ENCODE measurements at regions not wholly inside any gene's neighbourhood (a gene's known extent, or its start where the extent isn't known, plus 50 kb on each side); places are given as distances from the start of the nearest gene placed in this dataset.
A peak's percentile ranks its signal among the peaks of the same experiment; 100 is the strongest.

GRCh38 chr4:159463235-159463634, 360.4 kb downstream of the RAPGEF2 start:
- no peaks in the 10 kb centered on the region for H3K79me2 ChIP-seq (ENCODE audit: control insufficient read depth, insufficient read depth, low read length, poor library complexity)
- H3K4me1 ChIP-seq (ENCODE audit: control insufficient read depth in 1 of 2, insufficient read depth in 2 of 2, low read length in 2 of 2): no peaks in the 10 kb centered on the region
- no peak overlapping the region for H3K23ac ChIP-seq (ENCODE audit: low read length)
- no peaks in the 10 kb centered on the region for H3K36me3 ChIP-seq (ENCODE audit: control insufficient read depth in 1 of 2, insufficient read depth in 2 of 2, low read length in 2 of 2)
- H3K79me1 ChIP-seq (ENCODE audit: low read length): no peaks in the 10 kb centered on the region
- H3K18ac ChIP-seq (ENCODE audit: low read length): no peak overlapping the region
- no peak overlapping the region for H2BK120ac ChIP-seq (ENCODE audit: insufficient read depth, low read length, poor library complexity)
- WGBS (ENCODE audit: extremely low coverage, insufficient coverage, insufficient read length): no CpG with 5 or more reads among the region's 2 CpGs
- no peak overlapping the region for H4K12ac ChIP-seq (ENCODE audit: low read depth, low read length)
- H4K8ac ChIP-seq (ENCODE audit: low read depth, low read length): no peak overlapping the region
- H2BK5ac ChIP-seq (ENCODE audit: low read depth, low read length, poor library complexity): no peak overlapping the region
- no peak for DNase-seq
- no peak overlapping the region for H3K4me2 ChIP-seq (ENCODE audit: low read length)
- H3K4ac ChIP-seq (ENCODE audit: low read depth, low read length): no peak overlapping the region
- no peak overlapping the region for H3K27ac ChIP-seq (ENCODE audit: low read depth, low read length)
- no peak overlapping the region for H3K14ac ChIP-seq (ENCODE audit: low read length)
- H4K91ac ChIP-seq (ENCODE audit: low read depth, low read length): no peak overlapping the region
- H2AK5ac ChIP-seq (ENCODE audit: low read length): no peak overlapping the region
- no peak overlapping the region for H2BK12ac ChIP-seq (ENCODE audit: low read length)
- H3K4me3 ChIP-seq (ENCODE audit: low read depth, low read length): no peak overlapping the region
- no peaks in the 10 kb centered on the region for H3K27me3 ChIP-seq (ENCODE audit: insufficient read depth, low read length)
- no peak overlapping the region for H2AFZ ChIP-seq (ENCODE audit: insufficient read depth, low read length, poor library complexity)
- H3K9ac ChIP-seq (ENCODE audit: low read length): no peak overlapping the region
- no peaks in the 10 kb centered on the region for H3K9me3 ChIP-seq (ENCODE audit: insufficient read depth, low read depth, low read length)

DNA sequence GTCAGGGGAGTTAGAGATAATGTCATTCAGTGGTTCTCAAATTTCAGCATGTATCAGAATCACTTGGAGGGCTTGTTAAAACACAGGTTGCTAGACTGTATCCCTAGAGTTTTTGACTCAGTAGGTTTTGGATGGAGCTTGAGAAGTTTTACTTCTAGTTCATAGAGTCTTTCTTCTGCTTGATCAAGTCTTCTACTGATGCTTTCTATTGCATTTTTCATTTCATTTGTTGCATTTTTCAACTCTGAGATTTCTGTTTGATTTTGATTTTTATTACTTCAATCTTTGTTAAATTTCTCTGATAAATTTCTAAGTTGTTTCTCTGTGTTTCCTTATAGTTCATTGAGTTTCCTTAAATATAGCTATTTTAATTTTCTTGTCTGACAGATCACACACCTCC, 361.4 kb downstream of the RAPGEF2 start:
- H3K27me3 ChIP-seq (ENCODE audit: insufficient read depth, low read length): no peaks in the 10 kb centered on the region

GRCh38 chr4:159476886-159477285, 374.0 kb downstream of the RAPGEF2 start:
- Histone ChIP-seq H3K18ac (ENCODE audit: low read length) (no peak overlapping the region), H2AFZ (ENCODE audit: insufficient read depth, low read length, poor library complexity) (no peak overlapping the region), H3K9ac (ENCODE audit: low read length) (no peak overlapping the region), H4K12ac (ENCODE audit: low read depth, low read length) (no peak overlapping the region), H2BK5ac (ENCODE audit: low read depth, low read length, poor library complexity) (no peak overlapping the region), H3K79me2 (ENCODE audit: control insufficient read depth, insufficient read depth, low read length, poor library complexity) (no peaks in the 10 kb centered on the region), H3K4me1 (ENCODE audit: control insufficient read depth in 1 of 2, insufficient read depth in 2 of 2, low read length in 2 of 2) (no peaks in the 10 kb centered on the region), H3K23ac (ENCODE audit: low read length) (no peak overlapping the region), H3K36me3 (ENCODE audit: control insufficient read depth in 1 of 2, insufficient read depth in 2 of 2, low read length in 2 of 2) (no peaks in the 10 kb centered on the region), H3K14ac (ENCODE audit: low read length) (no peak overlapping the region), H4K8ac (ENCODE audit: low read depth, low read length) (no peak overlapping the region), H4K91ac (ENCODE audit: low read depth, low read length) (no peak overlapping the region), H3K4ac (ENCODE audit: low read depth, low read length) (no peak overlapping the region), H3K79me1 (ENCODE audit: low read length) (no peaks in the 10 kb centered on the region), H3K4me3 (ENCODE audit: low read depth, low read length) (no peak overlapping the region), H3K9me3 (ENCODE audit: insufficient read depth, low read depth, low read length) (peaks cover 2% of the 10 kb centered on the region), H2BK120ac (ENCODE audit: insufficient read depth, low read length, poor library complexity) (no peak overlapping the region), H3K4me2 (ENCODE audit: low read length) (no peak overlapping the region), H3K27ac (ENCODE audit: low read depth, low read length) (no peak overlapping the region), H2BK12ac (ENCODE audit: low read length) (no peak overlapping the region), H2AK5ac (ENCODE audit: low read length) (no peak overlapping the region), H3K27me3 (ENCODE audit: insufficient read depth, low read length) (no peaks in the 10 kb centered on the region)
- WGBS (ENCODE audit: extremely low coverage, insufficient coverage, insufficient read length): no CpG with 5 or more reads among the region's 1 CpG
- DNase-seq: peak in 1 of 2 donors; percentile 29

More for the DNA sequence above, 361.4 kb downstream of the RAPGEF2 start:
- no peak overlapping the region for H4K91ac ChIP-seq (ENCODE audit: low read depth, low read length)
- H3K18ac ChIP-seq (ENCODE audit: low read length): no peak overlapping the region
- no peak overlapping the region for H3K27ac ChIP-seq (ENCODE audit: low read depth, low read length)
- no peak overlapping the region for H2BK5ac ChIP-seq (ENCODE audit: low read depth, low read length, poor library complexity)
- H3K79me1 ChIP-seq (ENCODE audit: low read length): no peaks in the 10 kb centered on the region
- no peak overlapping the region for H3K4me3 ChIP-seq (ENCODE audit: low read depth, low read length)
- H3K9me3 ChIP-seq (ENCODE audit: insufficient read depth, low read depth, low read length): no peaks in the 10 kb centered on the region
- no peak overlapping the region for H4K8ac ChIP-seq (ENCODE audit: low read depth, low read length)
- H3K36me3 ChIP-seq (ENCODE audit: control insufficient read depth in 1 of 2, insufficient read depth in 2 of 2, low read length in 2 of 2): no peaks in the 10 kb centered on the region
- no peak overlapping the region for H3K9ac ChIP-seq (ENCODE audit: low read length)
- no peak overlapping the region for H3K4me2 ChIP-seq (ENCODE audit: low read length)
- H2AFZ ChIP-seq (ENCODE audit: insufficient read depth, low read length, poor library complexity): no peak overlapping the region
- no peak overlapping the region for H2BK12ac ChIP-seq (ENCODE audit: low read length)
- no peak overlapping the region for H3K23ac ChIP-seq (ENCODE audit: low read length)
- H3K79me2 ChIP-seq (ENCODE audit: control insufficient read depth, insufficient read depth, low read length, poor library complexity): no peaks in the 10 kb centered on the region
- no peak overlapping the region for H2AK5ac ChIP-seq (ENCODE audit: low read length)
- H3K4me1 ChIP-seq (ENCODE audit: control insufficient read depth in 1 of 2, insufficient read depth in 2 of 2, low read length in 2 of 2): no peaks in the 10 kb centered on the region
- no peak overlapping the region for H3K14ac ChIP-seq (ENCODE audit: low read length)
- H3K4ac ChIP-seq (ENCODE audit: low read depth, low read length): no peak overlapping the region
- no peak overlapping the region for H2BK120ac ChIP-seq (ENCODE audit: insufficient read depth, low read length, poor library complexity)
- DNase-seq: no peak
- no peak overlapping the region for H4K12ac ChIP-seq (ENCODE audit: low read depth, low read length)

GRCh38 chr4:159480826-159481225, 377.9 kb downstream of the RAPGEF2 start:
- H2BK12ac ChIP-seq (ENCODE audit: low read length): no peak overlapping the region
- no peak overlapping the region for H4K91ac ChIP-seq (ENCODE audit: low read depth, low read length)
- no CpG with 5 or more reads among the region's 1 CpG for WGBS (ENCODE audit: extremely low coverage, insufficient coverage, insufficient read length)
- no peak overlapping the region for H4K8ac ChIP-seq (ENCODE audit: low read depth, low read length)
- H3K18ac ChIP-seq (ENCODE audit: low read length): no peak overlapping the region
- DNase-seq: no peak
- H3K14ac ChIP-seq (ENCODE audit: low read length): no peak overlapping the region
- no peaks in the 10 kb centered on the region for H3K36me3 ChIP-seq (ENCODE audit: control insufficient read depth in 1 of 2, insufficient read depth in 2 of 2, low read length in 2 of 2)
- no peak overlapping the region for H2BK120ac ChIP-seq (ENCODE audit: insufficient read depth, low read length, poor library complexity)
- no peaks in the 10 kb centered on the region for H3K79me2 ChIP-seq (ENCODE audit: control insufficient read depth, insufficient read depth, low read length, poor library complexity)
- no peak overlapping the region for H2AK5ac ChIP-seq (ENCODE audit: low read length)
- no peak overlapping the region for H3K4me2 ChIP-seq (ENCODE audit: low read length)
- no peaks in the 10 kb centered on the region for H3K79me1 ChIP-seq (ENCODE audit: low read length)
- no peak overlapping the region for H2AFZ ChIP-seq (ENCODE audit: insufficient read depth, low read length, poor library complexity)
- no peaks in the 10 kb centered on the region for H3K27me3 ChIP-seq (ENCODE audit: insufficient read depth, low read length)
- no peak overlapping the region for H3K27ac ChIP-seq (ENCODE audit: low read depth, low read length)
- H3K9me3 ChIP-seq (ENCODE audit: insufficient read depth, low read depth, low read length): peaks cover 2% of the 10 kb centered on the region
- no peak overlapping the region for H3K9ac ChIP-seq (ENCODE audit: low read length)
- no peak overlapping the region for H3K4ac ChIP-seq (ENCODE audit: low read depth, low read length)
- no peak overlapping the region for H3K4me3 ChIP-seq (ENCODE audit: low read depth, low read length)
- H4K12ac ChIP-seq (ENCODE audit: low read depth, low read length): no peak overlapping the region
- peaks cover 0 to 3% of the 10 kb centered on the region in 2 experiments for H3K4me1 ChIP-seq (ENCODE audit: control insufficient read depth in 1 of 2, insufficient read depth in 2 of 2, low read length in 2 of 2)
- H3K23ac ChIP-seq (ENCODE audit: low read length): no peak overlapping the region
- H2BK5ac ChIP-seq (ENCODE audit: low read depth, low read length, poor library complexity): no peak overlapping the region
